ENCODE measurements at regions not wholly inside any gene's neighbourhood (a gene's known extent, or its start where the extent isn't known, plus 50 kb on each side); places are given as distances from the start of the nearest gene placed in this dataset.
"Not testable (repeated sequence)": the region's sequence is repeated elsewhere in the genome, so short reads cannot be mapped to it uniquely, and the experiment has no call there.

- no peaks in the 10 kb centered on the region for H3K27me3 ChIP-seq (ENCODE audit: insufficient read depth, low read length)
- H3K79me1 ChIP-seq (ENCODE audit: low read length) = peaks cover 3% of the 10 kb centered on the region
- no peaks in the 10 kb centered on the region for H3K9me3 ChIP-seq (ENCODE audit: insufficient read depth, low read depth, low read length)
- H3K9ac ChIP-seq (ENCODE audit: low read length) = no peak overlapping the region
- H4K91ac ChIP-seq (ENCODE audit: low read depth, low read length) = no peak overlapping the region
- H2BK5ac ChIP-seq (ENCODE audit: low read depth, low read length, poor library complexity) = no peak overlapping the region
- H3K4me1 ChIP-seq (ENCODE audit: control insufficient read depth in 1 of 2, insufficient read depth in 2 of 2, low read length in 2 of 2) = peaks cover 6 to 11% of the 10 kb centered on the region in 2 experiments
- H3K4ac ChIP-seq (ENCODE audit: low read depth, low read length) = no peak overlapping the region
- no peak overlapping the region for H3K4me3 ChIP-seq (ENCODE audit: low read depth, low read length)
- H2AK5ac ChIP-seq (ENCODE audit: low read length) = no peak overlapping the region
- H4K8ac ChIP-seq (ENCODE audit: low read depth, low read length) = no peak overlapping the region
- no peak for DNase-seq
- H3K4me2 ChIP-seq (ENCODE audit: low read length) = no peak overlapping the region
- no CpG with 5 or more reads among the region's 7 CpGs for WGBS (ENCODE audit: extremely low coverage, insufficient coverage, insufficient read length)
- H3K36me3 ChIP-seq (ENCODE audit: control insufficient read depth in 1 of 2, insufficient read depth in 2 of 2, low read length in 2 of 2) = no peaks in the 10 kb centered on the region
- no peak overlapping the region for H3K18ac ChIP-seq (ENCODE audit: low read length)
- H2BK120ac ChIP-seq (ENCODE audit: insufficient read depth, low read length, poor library complexity) = no peak overlapping the region
- H2AFZ ChIP-seq (ENCODE audit: insufficient read depth, low read length, poor library complexity) = no peak overlapping the region
- H3K14ac ChIP-seq (ENCODE audit: low read length) = no peak overlapping the region
- H3K27ac ChIP-seq (ENCODE audit: low read depth, low read length) = no peak overlapping the region
- no peak overlapping the region for H3K23ac ChIP-seq (ENCODE audit: low read length)
- no peak overlapping the region for H4K12ac ChIP-seq (ENCODE audit: low read depth, low read length)
- H2BK12ac ChIP-seq (ENCODE audit: low read length) = no peak overlapping the region
- H3K79me2 ChIP-seq (ENCODE audit: control insufficient read depth, insufficient read depth, low read length, poor library complexity) = no peaks in the 10 kb centered on the region
Observed at GRCh38 chr9:124084087-124084486, 72.5 kb downstream of the LHX2 start.

GRCh38 chr9:124087226-124087625, 75.7 kb downstream of the LHX2 start:
- no peaks in the 10 kb centered on the region for H3K27me3 ChIP-seq (ENCODE audit: insufficient read depth, low read length)
- no peak overlapping the region for H2AK5ac ChIP-seq (ENCODE audit: low read length)
- H3K9ac ChIP-seq (ENCODE audit: low read length) = no peak overlapping the region
- no peaks in the 10 kb centered on the region for H3K79me2 ChIP-seq (ENCODE audit: control insufficient read depth, insufficient read depth, low read length, poor library complexity)
- no peak overlapping the region for H3K4me2 ChIP-seq (ENCODE audit: low read length)
- H3K79me1 ChIP-seq (ENCODE audit: low read length) = no peaks in the 10 kb centered on the region
- H3K4me3 ChIP-seq (ENCODE audit: low read depth, low read length) = no peak overlapping the region
- no peak overlapping the region for H2BK12ac ChIP-seq (ENCODE audit: low read length)
- no peak overlapping the region for H4K91ac ChIP-seq (ENCODE audit: low read depth, low read length)
- no peak overlapping the region for H3K18ac ChIP-seq (ENCODE audit: low read length)
- H3K4me1 ChIP-seq (ENCODE audit: control insufficient read depth in 1 of 2, insufficient read depth in 2 of 2, low read length in 2 of 2) = peaks cover 0 to 5% of the 10 kb centered on the region in 2 experiments
- no peak overlapping the region for H4K8ac ChIP-seq (ENCODE audit: low read depth, low read length)
- H3K4ac ChIP-seq (ENCODE audit: low read depth, low read length) = no peak overlapping the region
- H2BK120ac ChIP-seq (ENCODE audit: insufficient read depth, low read length, poor library complexity) = no peak overlapping the region
- DNase-seq = no peak
- no peaks in the 10 kb centered on the region for H3K36me3 ChIP-seq (ENCODE audit: control insufficient read depth in 1 of 2, insufficient read depth in 2 of 2, low read length in 2 of 2)
- H3K23ac ChIP-seq (ENCODE audit: low read length) = no peak overlapping the region
- H2AFZ ChIP-seq (ENCODE audit: insufficient read depth, low read length, poor library complexity) = no peak overlapping the region
- no peak overlapping the region for H4K12ac ChIP-seq (ENCODE audit: low read depth, low read length)
- no peak overlapping the region for H3K14ac ChIP-seq (ENCODE audit: low read length)
- WGBS (ENCODE audit: extremely low coverage, insufficient coverage, insufficient read length) = no CpG with 5 or more reads among the region's 2 CpGs
- no peaks in the 10 kb centered on the region for H3K9me3 ChIP-seq (ENCODE audit: insufficient read depth, low read depth, low read length)
- H3K27ac ChIP-seq (ENCODE audit: low read depth, low read length) = no peak overlapping the region
- H2BK5ac ChIP-seq (ENCODE audit: low read depth, low read length, poor library complexity) = no peak overlapping the region

- Histone ChIP-seq H3K4me3 (ENCODE audit: low read depth, low read length) (no peak overlapping the region), H4K12ac (ENCODE audit: low read depth, low read length) (no peak overlapping the region), H3K9me3 (ENCODE audit: insufficient read depth, low read depth, low read length) (no peaks in the 10 kb centered on the region), H2BK5ac (ENCODE audit: low read depth, low read length, poor library complexity) (no peak overlapping the region), H2AFZ (ENCODE audit: insufficient read depth, low read length, poor library complexity) (no peak overlapping the region), H3K4me2 (ENCODE audit: low read length) (no peak overlapping the region), H3K4me1 (ENCODE audit: control insufficient read depth in 1 of 2, insufficient read depth in 2 of 2, low read length in 2 of 2) (peaks cover 0 to 5% of the 10 kb centered on the region in 2 experiments), H4K8ac (ENCODE audit: low read depth, low read length) (no peak overlapping the region), H3K9ac (ENCODE audit: low read length) (no peak overlapping the region), H3K18ac (ENCODE audit: low read length) (no peak overlapping the region), H3K23ac (ENCODE audit: low read length) (no peak overlapping the region), H3K27ac (ENCODE audit: low read depth, low read length) (no peak overlapping the region), H3K36me3 (ENCODE audit: control insufficient read depth in 1 of 2, insufficient read depth in 2 of 2, low read length in 2 of 2) (no peaks in the 10 kb centered on the region), H2BK120ac (ENCODE audit: insufficient read depth, low read length, poor library complexity) (no peak overlapping the region), H3K27me3 (ENCODE audit: insufficient read depth, low read length) (no peaks in the 10 kb centered on the region), H3K4ac (ENCODE audit: low read depth, low read length) (no peak overlapping the region), H3K14ac (ENCODE audit: low read length) (no peak overlapping the region), H3K79me2 (ENCODE audit: control insufficient read depth, insufficient read depth, low read length, poor library complexity) (no peaks in the 10 kb centered on the region), H2BK12ac (ENCODE audit: low read length) (no peak overlapping the region), H2AK5ac (ENCODE audit: low read length) (no peak overlapping the region), H4K91ac (ENCODE audit: low read depth, low read length) (no peak overlapping the region), H3K79me1 (ENCODE audit: low read length) (no peaks in the 10 kb centered on the region)
- DNase-seq = no peak
- WGBS (ENCODE audit: extremely low coverage, insufficient coverage, insufficient read length) = no CpG with 5 or more reads among the region's 13 CpGs
Observed at GRCh38 chr9:124088476-124088837, 76.9 kb downstream of the LHX2 start.

- not testable (repeated sequence) for H2AFZ ChIP-seq (ENCODE audit: insufficient read depth, low read length, poor library complexity); H2AK5ac ChIP-seq (ENCODE audit: low read length); H3K79me2 ChIP-seq (ENCODE audit: control insufficient read depth, insufficient read depth, low read length, poor library complexity); H3K4ac ChIP-seq (ENCODE audit: low read depth, low read length); H4K8ac ChIP-seq (ENCODE audit: low read depth, low read length); DNase-seq; H3K23ac ChIP-seq (ENCODE audit: low read length); H3K4me2 ChIP-seq (ENCODE audit: low read length); H3K79me1 ChIP-seq (ENCODE audit: low read length); H2BK120ac ChIP-seq (ENCODE audit: insufficient read depth, low read length, poor library complexity); H2BK12ac ChIP-seq (ENCODE audit: low read length); H3K18ac ChIP-seq (ENCODE audit: low read length); H3K4me3 ChIP-seq (ENCODE audit: low read depth, low read length); H4K91ac ChIP-seq (ENCODE audit: low read depth, low read length); H3K14ac ChIP-seq (ENCODE audit: low read length); H3K36me3 ChIP-seq (ENCODE audit: control insufficient read depth in 1 of 2, insufficient read depth in 2 of 2, low read length in 2 of 2); H2BK5ac ChIP-seq (ENCODE audit: low read depth, low read length, poor library complexity); H3K27ac ChIP-seq (ENCODE audit: low read depth, low read length); H3K4me1 ChIP-seq (ENCODE audit: control insufficient read depth in 1 of 2, insufficient read depth in 2 of 2, low read length in 2 of 2); H4K12ac ChIP-seq (ENCODE audit: low read depth, low read length); H3K9ac ChIP-seq (ENCODE audit: low read length); H3K9me3 ChIP-seq (ENCODE audit: insufficient read depth, low read depth, low read length); H3K27me3 ChIP-seq (ENCODE audit: insufficient read depth, low read length)
- WGBS (ENCODE audit: extremely low coverage, insufficient coverage, insufficient read length) = 100% methylated on average over 1 of the region's 9 CpGs
Observed at GRCh38 chr9:124089631-124090488, 78.3 kb downstream of the LHX2 start.
